ENCODE measurements at regions not wholly inside any gene's neighbourhood (a gene's known extent, or its start where the extent isn't known, plus 50 kb on each side); places are given as distances from the start of the nearest gene placed in this dataset.
"Not testable (repeated sequence)": the region's sequence is repeated elsewhere in the genome, so short reads cannot be mapped to it uniquely, and the experiment has no call there.

DNA sequence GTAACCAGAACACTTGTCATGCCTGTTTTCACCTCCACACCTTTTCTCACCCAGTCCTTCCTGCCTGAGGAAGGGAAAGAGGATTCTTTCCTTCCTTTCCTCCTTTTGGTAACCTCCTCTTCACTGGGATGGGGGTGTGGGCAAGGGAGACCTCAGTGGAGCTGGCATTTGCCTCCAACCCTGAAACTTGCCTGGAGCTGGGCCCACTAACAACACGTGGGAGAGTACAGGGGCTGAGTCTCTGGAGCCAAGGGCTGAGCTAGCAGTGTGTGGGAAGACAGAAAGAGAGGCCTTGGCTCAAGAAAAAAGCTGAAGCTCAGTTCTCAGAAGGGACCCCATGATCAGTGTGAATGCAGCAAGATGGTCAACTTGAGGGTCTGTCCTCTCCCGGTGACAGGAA lies 86.6 kb upstream of the SLC6A11 start:
- POLR2A ChIA-PET (ENCODE audit: low non-redundant PET): no interaction called here
- no peak overlapping the region for H3K27ac ChIP-seq
- CTCF ChIA-PET: no interaction called here
- TF ChIP-seq, protein P1, sequence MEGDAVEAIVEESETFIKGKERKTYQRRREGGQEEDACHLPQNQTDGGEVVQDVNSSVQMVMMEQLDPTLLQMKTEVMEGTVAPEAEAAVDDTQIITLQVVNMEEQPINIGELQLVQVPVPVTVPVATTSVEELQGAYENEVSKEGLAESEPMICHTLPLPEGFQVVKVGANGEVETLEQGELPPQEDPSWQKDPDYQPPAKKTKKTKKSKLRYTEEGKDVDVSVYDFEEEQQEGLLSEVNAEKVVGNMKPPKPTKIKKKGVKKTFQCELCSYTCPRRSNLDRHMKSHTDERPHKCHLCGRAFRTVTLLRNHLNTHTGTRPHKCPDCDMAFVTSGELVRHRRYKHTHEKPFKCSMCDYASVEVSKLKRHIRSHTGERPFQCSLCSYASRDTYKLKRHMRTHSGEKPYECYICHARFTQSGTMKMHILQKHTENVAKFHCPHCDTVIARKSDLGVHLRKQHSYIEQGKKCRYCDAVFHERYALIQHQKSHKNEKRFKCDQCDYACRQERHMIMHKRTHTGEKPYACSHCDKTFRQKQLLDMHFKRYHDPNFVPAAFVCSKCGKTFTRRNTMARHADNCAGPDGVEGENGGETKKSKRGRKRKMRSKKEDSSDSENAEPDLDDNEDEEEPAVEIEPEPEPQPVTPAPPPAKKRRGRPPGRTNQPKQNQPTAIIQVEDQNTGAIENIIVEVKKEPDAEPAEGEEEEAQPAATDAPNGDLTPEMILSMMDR (conservative IDR thresholded peaks at IDR 0.05; ENCODE audit: low read depth): no peak
- DNase-seq (ENCODE audit: low spot score): no peak

DNA sequence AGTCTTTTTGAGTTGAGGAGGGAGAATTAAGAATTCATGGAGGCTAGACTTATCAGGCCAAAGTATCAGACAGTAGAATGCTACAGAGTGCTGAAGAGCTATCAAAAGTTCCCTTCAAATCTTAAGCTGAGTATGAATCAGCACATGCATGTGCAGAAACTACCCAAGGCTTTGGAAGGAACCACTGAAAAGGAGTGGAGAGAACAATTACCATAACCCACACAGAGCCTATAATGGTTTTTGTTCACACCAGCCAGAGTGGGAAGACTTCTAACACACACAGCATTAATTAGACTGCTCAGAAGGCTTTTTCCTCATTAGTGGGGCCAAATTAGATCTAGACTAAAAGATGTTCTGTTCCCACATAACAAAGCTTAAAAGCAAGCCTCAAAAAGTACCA lies 83.7 kb upstream of the SLC6A11 start:
- CTCF ChIA-PET: no interaction called here
- no peak for DNase-seq (ENCODE audit: low spot score)
- TF ChIP-seq, protein P1 (conservative IDR thresholded peaks at IDR 0.05; ENCODE audit: low read depth): no peak
- POLR2A ChIA-PET (ENCODE audit: low non-redundant PET): no interaction called here
- no peak overlapping the region for H3K27ac ChIP-seq

DNA sequence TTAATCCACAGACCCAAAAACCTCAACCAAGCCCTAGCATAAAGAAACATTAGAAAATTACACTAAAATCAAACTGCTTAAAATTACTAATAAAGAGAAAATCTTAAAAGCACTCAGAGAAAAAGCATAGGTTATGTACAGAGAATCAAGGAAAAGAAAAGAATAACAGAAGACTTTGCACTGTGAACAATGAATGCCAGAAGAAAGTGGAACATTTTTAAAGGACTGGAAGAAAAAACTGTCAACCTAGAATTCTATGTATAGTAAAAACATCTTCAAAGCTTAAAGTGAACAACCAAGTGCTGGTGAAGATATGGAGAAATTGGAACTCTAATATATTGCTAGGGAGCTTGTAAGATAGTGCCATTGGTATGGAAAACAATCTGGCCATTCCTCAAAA lies 82.7 kb upstream of the SLC6A11 start:
- no peak for DNase-seq (ENCODE audit: low spot score)
- no peak overlapping the region for H3K27ac ChIP-seq
- ChIA-PET CTCF (no interaction called here), POLR2A (ENCODE audit: low non-redundant PET) (no interaction called here)
- TF ChIP-seq, protein P1 (conservative IDR thresholded peaks at IDR 0.05; ENCODE audit: low read depth): no peak

DNA sequence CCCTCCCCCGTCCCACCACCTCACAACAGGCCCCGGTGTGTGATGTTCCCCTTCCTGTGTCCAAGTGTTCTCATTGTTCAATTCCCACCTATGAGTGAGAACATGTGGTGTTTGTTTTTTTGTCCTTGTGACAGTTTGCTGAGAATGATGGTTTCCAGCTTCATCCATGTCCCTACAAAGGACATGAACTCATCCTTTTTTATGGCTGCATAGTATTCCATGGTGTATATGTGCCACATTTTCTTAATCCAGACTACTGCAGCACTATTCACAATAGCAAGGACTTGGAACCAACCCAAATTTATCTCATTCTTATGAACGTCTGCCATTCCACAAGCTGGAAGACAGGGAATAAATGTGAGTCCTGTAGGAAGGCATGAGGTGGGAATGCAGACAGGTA lies 79.6 kb upstream of the SLC6A11 start:
- POLR2A ChIA-PET (ENCODE audit: low non-redundant PET): not testable (repeated sequence)

DNA sequence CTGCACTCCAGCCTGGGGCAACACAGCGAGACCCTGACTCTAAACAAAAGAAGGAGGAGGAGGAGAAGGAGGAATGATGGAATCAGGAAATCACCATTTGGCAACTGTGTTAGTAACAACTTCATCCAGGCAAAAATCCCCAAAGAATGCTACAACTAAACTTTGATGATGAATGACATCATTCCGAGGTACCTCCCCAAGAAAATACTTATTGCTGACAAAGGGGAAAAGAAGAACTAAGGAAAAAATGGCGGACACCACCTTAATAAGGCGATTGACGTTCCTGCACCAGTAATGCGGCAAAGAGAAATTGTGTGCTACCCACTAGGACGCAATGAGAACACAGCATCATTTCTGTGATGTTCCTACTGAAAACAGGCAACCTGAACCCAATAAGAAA lies 78.2 kb upstream of the SLC6A11 start:
- ChIA-PET POLR2A (ENCODE audit: low non-redundant PET) (no interaction called here), CTCF (interaction anchor here (0.7 to 2.3 kb wide), 2 partner anchors 144 to 320 kb away, joined by 3 to 18 read pairs; no protein-coding TSS in a partner anchor)
- TF ChIP-seq, protein P1 (conservative IDR thresholded peaks at IDR 0.05; ENCODE audit: low read depth): no peak
- no peak overlapping the region for H3K27ac ChIP-seq
- DNase-seq (ENCODE audit: low spot score): no peak

More for the DNA sequence above, 79.6 kb upstream of the SLC6A11 start:
- CTCF ChIA-PET; DNase-seq (ENCODE audit: low spot score); H3K27ac ChIP-seq: not testable (repeated sequence)

DNA sequence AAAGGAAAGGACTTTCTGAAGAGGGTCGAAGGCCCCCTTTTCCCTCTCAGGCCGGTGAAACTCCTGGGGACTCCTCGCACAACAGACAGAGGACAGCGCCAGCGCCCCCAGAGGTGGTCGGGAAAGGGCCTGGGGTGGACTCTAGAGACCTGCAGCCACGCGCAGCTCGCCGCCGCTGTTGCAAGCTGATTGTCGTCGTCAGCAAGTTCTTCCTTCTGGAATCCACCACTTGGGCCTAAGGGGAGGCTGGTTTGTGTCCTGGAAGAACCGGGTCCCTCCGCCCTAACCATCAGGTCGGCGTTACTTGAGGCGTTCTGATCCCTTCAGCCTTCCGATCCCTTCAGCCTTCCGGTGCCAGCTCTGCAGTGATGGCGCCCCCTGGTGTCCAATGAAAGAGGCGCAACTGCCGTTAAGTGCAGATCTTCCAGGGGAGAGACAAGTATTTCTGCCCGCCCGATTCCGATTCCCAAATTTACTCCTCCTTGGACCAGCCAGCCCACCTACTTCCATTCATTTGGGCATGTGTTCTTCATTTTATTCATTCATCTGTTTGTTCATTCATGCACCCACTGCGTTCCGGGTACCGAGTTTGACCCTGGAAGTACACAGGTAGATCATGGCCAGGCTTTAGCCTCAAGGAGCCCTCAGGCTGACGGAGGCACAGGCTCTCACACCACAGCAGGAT lies 77.2 kb upstream of the SLC6A11 start:
- POLR2A ChIA-PET (ENCODE audit: low non-redundant PET): no interaction called here
- TF ChIP-seq, protein P1 (conservative IDR thresholded peaks at IDR 0.05; ENCODE audit: low read depth): peak; percentile 83

DNA sequence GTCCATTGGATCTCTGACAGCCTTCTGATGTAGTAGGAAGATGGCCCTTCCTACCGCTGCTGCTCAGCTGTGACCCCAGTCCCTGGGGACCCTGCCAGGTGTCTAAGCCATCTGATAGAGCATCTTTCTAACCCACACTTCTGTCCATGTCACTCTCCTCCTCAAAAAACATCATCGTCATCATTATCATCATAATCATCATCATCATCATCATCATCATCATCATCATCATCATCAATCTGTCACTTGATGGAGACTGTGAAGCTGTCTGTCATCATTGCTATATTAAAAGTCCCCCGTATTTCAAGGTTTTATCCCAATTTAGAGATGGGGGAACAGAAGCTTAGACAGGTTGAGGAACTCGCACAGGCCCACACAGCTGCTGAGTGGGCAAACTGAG lies 75.1 kb upstream of the SLC6A11 start:
- DNase-seq (ENCODE audit: low spot score): no peak
- TF ChIP-seq, protein P1 (conservative IDR thresholded peaks at IDR 0.05; ENCODE audit: low read depth): no peak
- no peak overlapping the region for H3K27ac ChIP-seq
- CTCF ChIA-PET: interaction anchor here (0.7 to 1.3 kb wide), 2 partner anchors 325 to 397 kb away, joined by 3 read pairs; no protein-coding TSS in a partner anchor
- POLR2A ChIA-PET (ENCODE audit: low non-redundant PET): no interaction called here

More for the DNA sequence above, 77.2 kb upstream of the SLC6A11 start:
- peak; percentile 42 for DNase-seq (ENCODE audit: low spot score)
- CTCF ChIA-PET: interaction anchor here (0.5 to 2.3 kb wide), 7 partner anchors 20 to 400 kb away, joined by 3 to 18 read pairs (median 3); no protein-coding TSS in a partner anchor
- no peak overlapping the region for H3K27ac ChIP-seq
